HEK293T (cell line): ENCODE measurements at regions not wholly inside any gene's neighbourhood (a gene's known extent, or its start where the extent isn't known, plus 50 kb on each side); places are given as distances from the start of the nearest gene placed in this dataset.
A peak's percentile ranks its signal among the peaks of the same experiment; 100 is the strongest.

Experiments
- CTCF ChIA-PET: fragments of 350-600 bp; formaldehyde crosslinking; extraction: SDS; loops from one replicate; lab custom pipeline; 2021; ENCODE audit warnings: antibody characterized with exemption, inconsistent platforms; lab: Yijun Ruan, JAX
- POLR2A ChIA-PET: fragments of 350-600 bp; formaldehyde crosslinking; extraction: SDS; loops from one replicate; lab custom pipeline; 2020; ENCODE audit warnings: antibody characterized with exemption, inconsistent platforms; lab: Yijun Ruan, JAX
- DNase-seq: peaks from one replicate; pipeline ENCODE4 v3.0.0; 2012; ENCODE audit warnings: mixed read lengths; ENCODE audit errors: extremely low spot score
- ARNT ChIP-seq: fragments of 450-650 bp; IDR thresholded peaks from 2 replicates; pipeline ENCODE4 v1.6.1; 2017; ENCODE audit warnings: mild to moderate bottlenecking
- BHLHE40 ChIP-seq: fragments of 450-650 bp; IDR thresholded peaks from 2 replicates; pipeline ENCODE4 v1.6.1; 2016; ENCODE audit warnings: mild to moderate bottlenecking, moderate library complexity, borderline replicate concordance
- CTBP1 ChIP-seq: fragments of 450-650 bp; IDR thresholded peaks from 2 replicates; pipeline ENCODE4 v1.6.1; 2016; ENCODE audit warnings: borderline replicate concordance
- ELF4 ChIP-seq: fragments of 450-650 bp; IDR thresholded peaks from 2 replicates; pipeline ENCODE4 v1.6.1; 2017; ENCODE audit warnings: antibody characterized with exemption
- FOXA1 ChIP-seq: fragments of 450-650 bp; IDR thresholded peaks from 2 replicates; pipeline ENCODE4 v1.6.1; 2016; ENCODE audit warnings: mild to moderate bottlenecking
- FOXK2 ChIP-seq: fragments of 450-650 bp; IDR thresholded peaks from 2 replicates; pipeline ENCODE4 v1.6.1; 2016; ENCODE audit warnings: mild to moderate bottlenecking
- FOXM1 ChIP-seq: fragments of 450-650 bp; IDR thresholded peaks from 2 replicates; pipeline ENCODE4 v1.6.1; 2017; ENCODE audit warnings: mild to moderate bottlenecking, borderline replicate concordance
- HDGF ChIP-seq: fragments of 450-650 bp; IDR thresholded peaks from 2 replicates; pipeline ENCODE4 v1.6.1; 2017; ENCODE audit warnings: antibody characterized with exemption, borderline replicate concordance
- L3MBTL2 ChIP-seq: fragments of 450-650 bp; conservative IDR thresholded peaks from 2 replicates; pipeline ENCODE4 v1.6.1; 2016; ENCODE audit warnings: mild to moderate bottlenecking
- LEF1 ChIP-seq: fragments of 450-650 bp; IDR thresholded peaks from 2 replicates; pipeline ENCODE4 v1.6.1; 2017; ENCODE audit warnings: mild to moderate bottlenecking, borderline replicate concordance
- NFRKB ChIP-seq: fragments of 450-650 bp; IDR thresholded peaks from 2 replicates; pipeline ENCODE4 v1.6.1; 2016; ENCODE audit warnings: mild to moderate bottlenecking, moderate library complexity
- PKNOX1 ChIP-seq: fragments of 450-650 bp; IDR thresholded peaks from 2 replicates; pipeline ENCODE4 v1.6.1; 2016
- SP1 ChIP-seq: fragments of 450-650 bp; IDR thresholded peaks from 2 replicates; pipeline ENCODE4 v1.6.1; 2017
- SUZ12 ChIP-seq: fragments of 450-650 bp; IDR thresholded peaks from 2 replicates; pipeline ENCODE4 v1.6.1; 2016; ENCODE audit warnings: mild to moderate bottlenecking
- TARDBP ChIP-seq: fragments of 450-650 bp; IDR thresholded peaks from 2 replicates; pipeline ENCODE4 v1.6.1; 2016
- ZNF384 ChIP-seq: fragments of 450-650 bp; IDR thresholded peaks from 2 replicates; pipeline ENCODE4 v1.6.1; 2016

DNA sequence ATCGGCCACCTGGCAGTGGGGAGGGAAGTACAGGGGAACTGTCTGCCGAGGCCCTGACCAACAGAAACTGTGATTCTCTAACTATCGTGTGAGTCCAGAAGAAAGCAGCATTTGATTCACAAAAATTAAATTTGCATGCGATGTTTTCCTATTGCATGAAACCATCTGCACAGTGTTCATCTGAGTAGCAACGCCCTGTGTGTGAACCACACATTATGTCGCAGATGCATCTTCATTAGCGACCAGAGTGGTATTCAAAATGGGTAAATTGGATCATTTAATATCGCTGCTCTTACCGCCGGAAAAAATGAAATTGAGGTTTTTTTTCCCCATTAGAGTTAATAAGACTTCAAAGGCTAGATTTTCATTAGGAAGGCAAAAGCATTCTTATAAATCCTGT lies 260.6 kb downstream of the ABCC12 start:
- ChIA-PET CTCF (no interaction called here), POLR2A (no interaction called here)
- TF ChIP-seq ZNF384 (no peak), PKNOX1 (no peak), FOXK2 (no peak)
- no peak for DNase-seq

- POLR2A ChIA-PET = no interaction called here
- DNase-seq = no peak
- TF ChIP-seq NFRKB = no peak
- no peak for TF ChIP-seq ZNF384
- no peak for TF ChIP-seq LEF1
- TF ChIP-seq BHLHE40 = no peak
- no peak for TF ChIP-seq ELF4
- no peak for TF ChIP-seq ARNT
- TF ChIP-seq TARDBP = no peak
- TF ChIP-seq SP1 = no peak
- TF ChIP-seq HDGF = no peak
- no peak for TF ChIP-seq CTBP1
- TF ChIP-seq FOXM1 = no peak
- TF ChIP-seq PKNOX1 = no peak
- TF ChIP-seq FOXK2 = no peak
- CTCF ChIA-PET = no interaction called here
Measured at GRCh38 chr16:47892999-47893398, 262.8 kb downstream of the ABCC12 start.

- no peak for DNase-seq
- ChIA-PET CTCF (no interaction called here), POLR2A (no interaction called here)
- no peak for TF ChIP-seq LEF1
- TF ChIP-seq ELF4 = no peak
- no peak for TF ChIP-seq PKNOX1
- no peak for TF ChIP-seq SUZ12
Measured at GRCh38 chr16:47888734-47889133, 267.1 kb downstream of the ABCC12 start.

GRCh38 chr16:47888142-47888541 lies 267.7 kb downstream of the ABCC12 start:
- ChIA-PET POLR2A (no interaction called here), CTCF (no interaction called here)
- DNase-seq = no peak
- no peak for TF ChIP-seq FOXM1
- no peak for TF ChIP-seq LEF1

- DNase-seq = no peak
- no peak for TF ChIP-seq BHLHE40
- TF ChIP-seq ELF4 = no peak
- no peak for TF ChIP-seq SP1
- TF ChIP-seq CTBP1 = no peak
- ChIA-PET POLR2A (no interaction called here), CTCF (no interaction called here)
Measured at GRCh38 chr16:47887496-47887895, 268.3 kb downstream of the ABCC12 start.

- CTCF ChIA-PET = no interaction called here
- DNase-seq = peak; percentile 33
- TF ChIP-seq PKNOX1 (peak; percentile 90), CTBP1 (peak; percentile 75; the same call in 1 of the 2 replicates), SP1 (no peak), HDGF (no peak), NFRKB (no peak), ELF4 (no peak), FOXM1 (no peak), LEF1 (no peak), FOXK2 (no peak), ZNF384 (no peak), L3MBTL2 (no peak), TARDBP (no peak), ARNT (peak; percentile 74; the same call in 1 of the 2 replicates), SUZ12 (no peak), BHLHE40 (no peak), FOXA1 (no peak)
- POLR2A ChIA-PET = no interaction called here
Measured at GRCh38 chr16:47886631-47887415, 269.0 kb downstream of the ABCC12 start.

DNA sequence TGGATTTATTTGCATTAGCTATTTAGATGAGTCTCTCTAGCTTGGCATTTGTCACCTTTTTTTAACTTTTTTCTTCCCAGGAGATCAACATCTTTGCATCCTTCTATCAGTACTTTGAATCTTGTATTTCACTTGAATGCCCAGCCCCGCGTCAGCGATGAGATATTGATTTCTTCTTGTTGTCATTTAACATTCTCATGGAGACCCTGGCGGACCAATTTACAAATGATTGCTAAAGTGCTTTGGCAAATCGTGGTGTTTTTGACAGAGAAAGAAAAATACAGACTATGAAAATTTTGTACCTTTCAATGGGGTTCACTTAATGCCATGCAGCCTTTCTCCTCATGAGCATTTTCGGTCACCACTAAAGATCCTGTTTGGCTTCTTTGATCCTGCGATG lies 269.7 kb downstream of the ABCC12 start:
- POLR2A ChIA-PET = no interaction called here
- CTCF ChIA-PET = no interaction called here
- DNase-seq = no peak
- TF ChIP-seq BHLHE40 (no peak), ARNT (no peak), HDGF (no peak), SP1 (no peak), ELF4 (no peak), FOXK2 (no peak), FOXA1 (no peak), L3MBTL2 (no peak), CTBP1 (no peak), TARDBP (no peak)
